ENCODE measurements at regions not wholly inside any gene's neighbourhood (a gene's known extent, or its start where the extent isn't known, plus 50 kb on each side); places are given as distances from the start of the nearest gene placed in this dataset.

- FAIRE-seq (no peak), DNase-seq (ENCODE audit: insufficient read length, low spot score) (no peak)
Observed at GRCh38 chr19:32104153-32104849, 241.1 kb upstream of the ZNF507 start.

DNA sequence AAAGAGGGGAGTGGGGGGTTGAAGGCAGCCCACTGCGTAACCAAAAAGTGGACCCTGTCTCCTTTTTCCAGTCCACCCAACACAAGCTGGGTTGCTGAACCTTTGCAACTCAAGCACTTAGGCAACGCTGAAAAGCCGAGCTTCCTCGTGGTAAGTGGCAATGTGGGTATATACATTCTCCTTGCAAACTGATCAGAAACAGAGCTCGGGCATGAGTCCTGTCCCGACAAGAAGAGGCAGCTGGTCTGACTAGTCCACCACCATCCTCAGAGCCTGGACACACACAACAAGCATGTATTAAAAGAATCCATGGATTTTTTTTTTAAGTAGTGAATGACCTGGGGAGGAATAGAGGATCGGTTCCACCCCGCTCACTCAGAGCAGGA is 240.6 kb upstream of the ZNF507 start:
- FAIRE-seq (no peak), DNase-seq (ENCODE audit: insufficient read length, low spot score) (no peak)

More at GRCh38 chr19:32104153-32104849, 241.1 kb upstream of the ZNF507 start:
- TF ChIP-seq PAX5 (IDR thresholded peaks at IDR 0.05; ENCODE audit: insufficient read depth, low read length, severe bottlenecking) = no peak
- TF ChIP-seq TAF1 (IDR thresholded peaks at IDR 0.05; ENCODE audit: low read depth, low read length) = no peak
- no peak for TF ChIP-seq POLR2A (IDR thresholded peaks at IDR 0.05; ENCODE audit: low read depth, low read length)
- TF ChIP-seq POLR2AphosphoS5 (IDR thresholded peaks at IDR 0.05; ENCODE audit: low read depth, low read length) = no peak
- TF ChIP-seq SPI1 (IDR thresholded peaks at IDR 0.05; ENCODE audit: low read depth, low read length) = no peak
- TF ChIP-seq POU2F2 (IDR thresholded peaks at IDR 0.05; ENCODE audit: low read depth, low read length) = no peak

GRCh38 chr19:32105527-32106310 is 239.7 kb upstream of the ZNF507 start:
- no peak for TF ChIP-seq POLR2A (IDR thresholded peaks at IDR 0.05; ENCODE audit: low read depth, low read length)
- TF ChIP-seq SPI1 (IDR thresholded peaks at IDR 0.05; ENCODE audit: low read depth, low read length) = no peak
- no peak for TF ChIP-seq TAF1 (IDR thresholded peaks at IDR 0.05; ENCODE audit: low read depth, low read length)
- TF ChIP-seq POU2F2 (IDR thresholded peaks at IDR 0.05; ENCODE audit: low read depth, low read length) = no peak
- TF ChIP-seq POLR2AphosphoS5 (IDR thresholded peaks at IDR 0.05; ENCODE audit: low read depth, low read length) = no peak
- no peak for TF ChIP-seq PAX5 (IDR thresholded peaks at IDR 0.05; ENCODE audit: insufficient read depth, low read length, severe bottlenecking)
- FAIRE-seq (no peak), DNase-seq (ENCODE audit: insufficient read length, low spot score) (no peak)

More for the DNA sequence above, 240.6 kb upstream of the ZNF507 start:
- TF ChIP-seq TAF1 (IDR thresholded peaks at IDR 0.05; ENCODE audit: low read depth, low read length) = no peak

DNA sequence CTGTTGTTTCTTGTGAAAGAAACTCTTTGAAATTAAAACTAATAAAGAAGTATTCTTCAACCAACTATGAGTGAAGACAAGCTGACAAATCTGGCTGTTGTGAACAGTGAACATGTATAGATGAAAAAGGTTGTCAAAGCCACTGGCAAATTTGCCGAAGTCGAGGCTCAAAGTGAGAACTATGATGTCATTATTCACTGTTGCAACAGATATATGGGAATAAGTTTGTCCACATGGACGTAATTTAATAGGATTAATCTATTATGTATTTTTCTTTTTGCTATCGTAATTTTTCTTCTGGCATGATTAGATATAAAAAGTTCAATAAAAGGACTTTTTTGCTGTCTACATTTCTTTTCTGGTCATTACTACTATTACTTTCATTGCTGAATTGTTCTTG is 223.2 kb upstream of the ZNF507 start:
- FAIRE-seq = no peak
- TF ChIP-seq TAF1 (IDR thresholded peaks at IDR 0.05; ENCODE audit: low read depth, low read length) (no peak), POLR2AphosphoS5 (IDR thresholded peaks at IDR 0.05; ENCODE audit: low read depth, low read length) (no peak), POU2F2 (IDR thresholded peaks at IDR 0.05; ENCODE audit: low read depth, low read length) (no peak), PAX5 (IDR thresholded peaks at IDR 0.05; ENCODE audit: insufficient read depth, low read length, severe bottlenecking) (no peak), SPI1 (IDR thresholded peaks at IDR 0.05; ENCODE audit: low read depth, low read length) (no peak), POLR2A (IDR thresholded peaks at IDR 0.05; ENCODE audit: low read depth, low read length) (no peak)
- DNase-seq (ENCODE audit: insufficient read length, low spot score) = no peak

DNA sequence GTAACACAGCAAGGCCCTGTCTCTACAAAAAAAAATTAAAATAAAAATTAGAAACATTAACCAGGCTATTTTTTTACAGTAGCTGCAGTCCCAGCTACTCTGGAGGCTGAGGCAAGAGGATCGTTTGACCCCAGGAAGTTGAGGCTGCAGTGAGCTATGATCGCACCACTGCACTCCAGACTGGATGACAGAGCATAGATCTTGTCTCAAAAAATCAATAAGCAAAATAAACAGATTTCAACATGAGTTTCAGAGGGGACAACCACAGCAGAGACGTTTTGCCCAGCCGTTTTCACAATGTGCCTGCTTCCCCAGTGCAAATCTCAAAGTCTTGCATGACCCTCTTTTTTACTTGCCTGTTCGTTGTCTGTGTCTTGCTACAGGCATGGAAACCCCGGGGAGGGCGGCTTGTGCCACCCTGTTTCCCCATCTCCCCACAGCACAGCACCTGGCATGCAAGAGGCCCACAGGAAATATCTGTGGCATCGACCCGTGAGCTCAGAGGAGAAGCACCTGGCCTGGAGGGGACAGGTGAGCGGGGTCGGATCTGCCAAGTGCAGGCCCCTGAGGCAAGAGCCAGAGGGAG is 222.0 kb upstream of the ZNF507 start:
- no peak for TF ChIP-seq SPI1 (IDR thresholded peaks at IDR 0.05; ENCODE audit: low read depth, low read length)
- TF ChIP-seq POLR2AphosphoS5 (IDR thresholded peaks at IDR 0.05; ENCODE audit: low read depth, low read length) = no peak
- TF ChIP-seq PAX5 (IDR thresholded peaks at IDR 0.05; ENCODE audit: insufficient read depth, low read length, severe bottlenecking) = no peak
- no peak for TF ChIP-seq POLR2A (IDR thresholded peaks at IDR 0.05; ENCODE audit: low read depth, low read length)
- TF ChIP-seq POU2F2 (IDR thresholded peaks at IDR 0.05; ENCODE audit: low read depth, low read length) = no peak
- no peak for TF ChIP-seq TAF1 (IDR thresholded peaks at IDR 0.05; ENCODE audit: low read depth, low read length)
- FAIRE-seq = no peak

DNA sequence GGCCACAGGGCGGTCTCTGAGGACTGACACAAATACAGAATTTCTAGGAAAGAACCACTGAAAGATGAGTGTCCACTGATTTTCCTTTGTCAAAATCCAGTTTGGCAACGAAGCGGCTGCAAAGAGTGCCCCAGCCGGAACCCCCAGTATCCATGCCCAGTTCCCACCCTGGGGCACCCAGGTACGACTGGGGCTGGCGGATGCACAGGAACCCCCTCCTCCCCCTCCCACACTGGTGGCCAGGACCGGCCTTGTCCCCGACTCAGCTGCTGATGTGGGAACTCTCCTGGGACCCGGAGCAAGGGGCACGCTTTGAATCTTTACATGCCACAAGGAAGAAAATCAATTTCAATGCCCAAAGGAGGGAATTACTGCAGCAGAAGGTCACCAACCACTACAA is 220.8 kb upstream of the ZNF507 start:
- TF ChIP-seq PAX5 (IDR thresholded peaks at IDR 0.05; ENCODE audit: insufficient read depth, low read length, severe bottlenecking) (no peak), TAF1 (IDR thresholded peaks at IDR 0.05; ENCODE audit: low read depth, low read length) (no peak), POU2F2 (IDR thresholded peaks at IDR 0.05; ENCODE audit: low read depth, low read length) (no peak), SPI1 (IDR thresholded peaks at IDR 0.05; ENCODE audit: low read depth, low read length) (no peak), POLR2AphosphoS5 (IDR thresholded peaks at IDR 0.05; ENCODE audit: low read depth, low read length) (no peak), POLR2A (IDR thresholded peaks at IDR 0.05; ENCODE audit: low read depth, low read length) (no peak)
- no peak for DNase-seq (ENCODE audit: insufficient read length, low spot score)
- no peak for FAIRE-seq

More for the DNA sequence above, 222.0 kb upstream of the ZNF507 start:
- no peak for DNase-seq (ENCODE audit: insufficient read length, low spot score)

DNA sequence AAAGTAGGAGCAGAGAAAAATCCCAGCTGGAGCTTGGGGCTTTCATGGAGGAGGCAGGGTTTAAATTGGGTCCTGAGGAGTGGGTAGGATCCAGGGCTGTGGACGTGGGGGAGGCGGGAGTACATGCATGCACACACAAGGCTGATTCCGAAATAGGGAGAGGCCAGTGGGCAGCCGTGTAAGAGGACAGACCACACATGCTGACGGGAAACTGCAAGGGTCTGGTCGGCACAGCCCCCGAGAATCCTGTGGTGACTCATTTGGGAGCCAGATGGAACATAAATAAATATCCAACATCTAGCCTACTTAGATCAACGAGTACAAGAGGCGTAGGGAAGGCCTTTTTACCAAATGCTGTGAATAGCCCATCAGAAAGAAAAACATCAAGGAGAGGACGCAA is 216.3 kb upstream of the ZNF507 start:
- TF ChIP-seq TAF1 (IDR thresholded peaks at IDR 0.05; ENCODE audit: low read depth, low read length) = no peak
- TF ChIP-seq POU2F2 (IDR thresholded peaks at IDR 0.05; ENCODE audit: low read depth, low read length) = no peak
- TF ChIP-seq PAX5 (IDR thresholded peaks at IDR 0.05; ENCODE audit: insufficient read depth, low read length, severe bottlenecking) = no peak
- TF ChIP-seq SPI1 (IDR thresholded peaks at IDR 0.05; ENCODE audit: low read depth, low read length) = no peak
- no peak for TF ChIP-seq POLR2AphosphoS5 (IDR thresholded peaks at IDR 0.05; ENCODE audit: low read depth, low read length)
- TF ChIP-seq POLR2A (IDR thresholded peaks at IDR 0.05; ENCODE audit: low read depth, low read length) = no peak
- FAIRE-seq = no peak
- no peak for DNase-seq (ENCODE audit: insufficient read length, low spot score)

DNA sequence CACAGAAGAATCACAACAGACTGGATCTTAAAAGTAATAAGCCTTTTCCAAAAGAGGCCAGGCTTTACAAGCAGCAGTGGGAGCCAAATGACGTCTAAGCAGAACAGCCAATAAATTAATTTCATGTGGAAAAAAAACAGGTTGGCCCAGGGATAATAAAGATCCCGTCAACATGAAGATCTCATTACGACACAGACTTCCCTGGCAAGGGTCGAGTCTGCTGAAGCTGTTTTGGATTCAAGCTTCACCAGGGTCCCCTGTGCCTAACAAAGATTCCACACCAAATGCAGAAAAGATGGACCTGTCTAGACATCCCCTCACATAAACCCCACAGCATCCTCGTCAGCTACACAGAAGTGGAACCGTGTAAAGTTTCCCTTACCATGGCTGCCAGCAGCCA is 215.1 kb upstream of the ZNF507 start:
- no peak for FAIRE-seq
- DNase-seq (ENCODE audit: insufficient read length, low spot score) = no peak
- no peak for TF ChIP-seq TAF1 (IDR thresholded peaks at IDR 0.05; ENCODE audit: low read depth, low read length)
- TF ChIP-seq PAX5 (IDR thresholded peaks at IDR 0.05; ENCODE audit: insufficient read depth, low read length, severe bottlenecking) = no peak
- no peak for TF ChIP-seq POLR2AphosphoS5 (IDR thresholded peaks at IDR 0.05; ENCODE audit: low read depth, low read length)
- TF ChIP-seq POLR2A (IDR thresholded peaks at IDR 0.05; ENCODE audit: low read depth, low read length) = no peak
- no peak for TF ChIP-seq POU2F2 (IDR thresholded peaks at IDR 0.05; ENCODE audit: low read depth, low read length)
- TF ChIP-seq SPI1 (IDR thresholded peaks at IDR 0.05; ENCODE audit: low read depth, low read length) = no peak

DNA sequence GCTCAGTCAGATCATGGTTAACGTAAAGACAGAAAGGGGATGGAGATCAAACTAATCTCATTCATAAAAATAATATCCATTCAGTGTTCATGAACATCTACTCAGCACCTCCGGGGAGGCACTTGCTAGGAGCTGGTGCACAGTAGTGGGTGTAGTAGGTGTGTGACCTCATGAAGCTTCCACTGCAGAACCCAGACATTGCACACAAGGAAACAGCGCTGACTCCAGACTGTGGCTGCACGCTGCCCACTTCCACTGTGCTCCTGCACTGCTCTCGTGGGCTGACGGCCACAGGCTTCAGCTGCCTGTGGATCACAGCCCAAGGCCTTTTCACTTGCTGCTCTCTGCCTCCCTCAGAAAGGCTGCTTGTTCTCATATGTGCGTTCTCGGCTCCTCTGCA is 214.4 kb upstream of the ZNF507 start:
- no peak for TF ChIP-seq POU2F2 (IDR thresholded peaks at IDR 0.05; ENCODE audit: low read depth, low read length)
- TF ChIP-seq POLR2AphosphoS5 (IDR thresholded peaks at IDR 0.05; ENCODE audit: low read depth, low read length) = no peak
- TF ChIP-seq TAF1 (IDR thresholded peaks at IDR 0.05; ENCODE audit: low read depth, low read length) = no peak
- DNase-seq (ENCODE audit: insufficient read length, low spot score) (no peak), FAIRE-seq (no peak)
